Retinal pigment epithelial cell (primary cell): ENCODE measurements at regions not wholly inside any gene's neighbourhood (a gene's known extent, or its start where the extent isn't known, plus 50 kb on each side); places are given as distances from the start of the nearest gene placed in this dataset.

ENCODE experiments used
- DNase-seq: peaks from one replicate; pipeline ENCODE4 v3.0.0-alpha.2; 2010; ENCODE audit warnings: low read depth
- H3K4me3 ChIP-seq: 2 replicates; pipeline ENCODE4 v1.5.1; 2011; ENCODE audit warnings: mild to moderate bottlenecking, low read length, control low read depth, moderate library complexity
- CTCF ChIP-seq: conservative IDR thresholded peaks from 2 replicates; pipeline ENCODE4 v1.5.1; 2011; ENCODE audit warnings: low read depth, low read length, control low read depth, inconsistent platforms

- no peak for DNase-seq
- no peak for TF ChIP-seq CTCF
- H3K4me3 ChIP-seq = no peak overlapping the region
Measured at GRCh38 chr17:15012351-15012980, 252.7 kb downstream of the PMP22 start.

- TF ChIP-seq CTCF = no peak
- no peak overlapping the region for H3K4me3 ChIP-seq
- DNase-seq = no peak
Measured at GRCh38 chr17:15009087-15009486, 256.0 kb downstream of the PMP22 start.

- TF ChIP-seq CTCF = no peak
- no peak for DNase-seq
Measured at GRCh38 chr17:15007147-15007553, 258.0 kb downstream of the PMP22 start.

GRCh38 chr17:15006421-15007128 is 258.6 kb downstream of the PMP22 start:
- DNase-seq = no peak
- H3K4me3 ChIP-seq = no peak overlapping the region
- TF ChIP-seq CTCF = no peak

More at GRCh38 chr17:15007147-15007553, 258.0 kb downstream of the PMP22 start:
- H3K4me3 ChIP-seq = no peak overlapping the region

GRCh38 chr17:15000661-15001060 is 264.5 kb downstream of the PMP22 start:
- H3K4me3 ChIP-seq = no peak overlapping the region
- no peak for DNase-seq
- TF ChIP-seq CTCF = no peak

- no peak for TF ChIP-seq CTCF
- no peak for DNase-seq
- H3K4me3 ChIP-seq = no peak overlapping the region
Measured at GRCh38 chr17:14997290-14997689, 267.8 kb downstream of the PMP22 start.

GRCh38 chr17:14986127-14986526 is 279.0 kb downstream of the PMP22 start:
- no peak for TF ChIP-seq CTCF
- no peak overlapping the region for H3K4me3 ChIP-seq
- no peak for DNase-seq
